HG02870 (cell line): ENCODE measurements at regions not wholly inside any gene's neighbourhood (a gene's known extent, or its start where the extent isn't known, plus 50 kb on each side); places are given as distances from the start of the nearest gene placed in this dataset.
"Not testable (repeated sequence)": the region's sequence is repeated elsewhere in the genome, so short reads cannot be mapped to it uniquely, and the experiment has no call there.

Source experiments
- ATAC-seq: cut with Tn5 transposase; IDR thresholded peaks from one replicate; pipeline ENCODE4 v1.9.1; 2021; ENCODE audit warnings: mild to moderate bottlenecking, moderate library complexity; ENCODE audit not compliant: unreplicated experiment

DNA sequence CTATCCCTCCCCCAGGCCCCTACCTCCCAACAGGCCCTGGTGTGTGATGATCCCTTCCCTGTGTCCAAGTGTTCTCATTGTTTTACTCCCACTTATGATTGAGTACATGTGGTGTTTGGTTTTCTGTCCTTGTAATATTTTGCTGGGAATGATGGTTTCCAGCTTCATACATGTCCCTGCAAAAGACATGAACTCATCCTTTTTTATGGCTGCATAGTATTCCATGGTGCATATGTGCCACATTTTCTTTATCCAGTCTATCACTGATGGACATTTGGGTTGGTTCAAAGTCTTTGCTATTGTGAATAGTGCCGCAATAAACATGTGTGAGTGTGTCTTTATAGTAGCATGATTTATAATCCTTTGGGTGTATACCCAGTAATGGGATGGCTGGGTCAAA is 151.7 kb downstream of the VSIG4 start:
- ATAC-seq: not testable (repeated sequence)

DNA sequence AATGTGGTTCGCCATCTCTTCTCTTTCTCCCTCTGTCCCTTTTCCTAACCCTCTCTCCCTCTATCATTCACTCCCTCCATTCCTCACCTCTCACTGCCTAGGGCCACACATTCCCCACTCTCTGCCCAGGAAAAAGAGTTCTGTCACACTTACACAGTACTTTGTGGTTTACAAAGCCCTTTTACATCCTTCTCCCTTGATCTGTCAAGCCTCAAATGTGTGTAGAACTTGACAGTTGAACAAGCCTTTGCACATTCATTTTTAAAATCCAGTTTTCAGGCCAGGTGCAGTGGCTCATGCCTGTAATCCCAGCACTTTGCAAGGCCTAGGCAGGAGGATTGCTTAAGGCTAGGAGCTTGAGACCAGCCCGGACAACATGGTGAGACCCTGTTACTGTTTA is 156.3 kb downstream of the VSIG4 start:
- ATAC-seq: no peak

DNA sequence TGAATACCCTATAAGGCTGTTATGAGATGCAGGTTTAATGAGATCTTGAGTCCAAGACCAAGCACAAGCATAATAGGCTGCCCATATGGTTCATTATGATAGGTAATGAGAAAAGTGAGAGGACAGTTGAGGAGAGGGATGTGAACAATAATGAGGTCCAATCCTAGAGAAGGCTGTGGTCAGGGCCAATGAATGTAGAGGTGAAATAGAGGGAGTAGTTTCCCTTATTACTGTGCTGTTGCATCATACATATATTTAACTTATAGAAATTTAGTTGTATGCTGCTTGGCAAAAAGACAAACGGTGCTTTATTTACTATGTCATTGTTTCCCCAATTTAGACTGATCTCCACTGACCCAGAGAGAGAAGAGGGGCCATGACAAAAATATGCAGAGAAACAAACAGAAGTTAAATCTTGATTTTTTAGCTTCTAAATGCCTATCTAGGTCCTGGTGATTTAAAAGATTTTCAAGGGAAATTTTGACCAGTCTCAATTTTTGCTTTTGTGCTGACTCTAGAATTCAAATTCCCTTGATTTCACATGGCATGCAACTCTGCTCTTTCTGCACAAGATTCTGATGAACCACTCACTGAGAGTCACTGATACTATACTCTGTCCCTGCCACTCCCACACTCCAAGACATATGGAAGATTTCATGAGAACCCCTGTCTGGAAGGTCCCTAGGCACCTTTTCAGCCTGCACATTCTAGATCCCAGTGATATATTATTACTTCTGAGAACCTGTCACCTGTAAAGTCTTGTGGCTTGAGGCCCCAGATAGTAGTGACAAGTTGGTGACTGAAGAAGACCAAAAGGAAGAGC is 159.7 kb downstream of the VSIG4 start:
- ATAC-seq: no peak

DNA sequence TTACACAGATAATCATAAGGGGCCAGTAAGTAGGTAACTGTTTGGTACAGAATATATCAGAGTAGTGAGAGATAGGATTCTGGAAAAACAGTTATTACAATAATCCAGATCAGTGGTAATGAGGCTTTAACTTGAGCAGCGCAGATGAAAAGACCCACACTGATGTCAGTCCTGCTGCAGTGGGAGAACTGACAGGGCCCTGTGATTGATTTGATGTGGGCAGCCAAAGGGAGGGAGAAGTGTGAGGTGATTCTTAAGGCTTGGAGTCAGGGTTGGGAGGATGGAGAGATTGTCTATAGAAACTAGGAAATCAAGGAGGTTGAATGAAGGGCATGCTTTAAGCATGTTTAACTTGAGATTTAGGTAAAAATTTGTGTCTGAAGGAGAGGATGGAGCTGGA is 161.4 kb downstream of the VSIG4 start:
- ATAC-seq: no peak

DNA sequence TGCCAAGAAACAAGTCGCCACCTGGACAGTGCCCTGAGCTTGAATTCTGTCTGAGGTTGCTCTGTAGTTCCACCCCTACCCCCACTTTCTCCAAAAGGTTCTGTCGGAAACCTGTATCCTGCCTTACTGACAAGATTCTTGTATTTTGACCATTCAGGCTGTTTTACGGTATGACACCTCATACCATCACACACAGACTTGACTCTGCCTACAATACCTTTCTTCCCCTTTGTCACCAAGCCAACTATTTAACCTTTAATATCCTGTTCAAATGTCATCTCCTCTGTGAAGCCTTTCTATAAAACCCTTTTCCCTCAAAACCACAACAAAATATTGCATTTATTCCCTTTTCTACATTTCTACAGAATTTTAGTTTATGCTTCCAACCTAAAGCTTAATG is 161.9 kb downstream of the VSIG4 start:
- no peak for ATAC-seq

DNA sequence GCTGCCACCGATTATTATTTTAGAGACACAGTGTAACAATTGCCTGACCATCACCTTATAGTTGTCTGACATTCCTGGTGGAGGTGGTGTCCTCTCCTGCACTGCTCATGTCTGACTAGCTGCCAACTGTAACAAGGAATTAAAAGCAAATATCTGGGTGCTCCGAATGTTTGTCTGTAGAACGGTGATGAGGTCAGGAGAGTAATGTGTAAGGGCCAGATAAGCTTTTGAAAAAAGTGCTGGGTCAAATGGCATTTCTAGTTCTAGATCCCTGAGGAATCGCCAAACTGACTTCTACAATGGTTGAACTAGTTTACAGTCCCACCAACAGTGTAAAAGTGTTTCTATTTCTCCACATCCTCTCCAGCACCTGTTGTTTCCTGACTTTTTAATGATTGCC is 164.3 kb downstream of the VSIG4 start:
- not testable (repeated sequence) for ATAC-seq

DNA sequence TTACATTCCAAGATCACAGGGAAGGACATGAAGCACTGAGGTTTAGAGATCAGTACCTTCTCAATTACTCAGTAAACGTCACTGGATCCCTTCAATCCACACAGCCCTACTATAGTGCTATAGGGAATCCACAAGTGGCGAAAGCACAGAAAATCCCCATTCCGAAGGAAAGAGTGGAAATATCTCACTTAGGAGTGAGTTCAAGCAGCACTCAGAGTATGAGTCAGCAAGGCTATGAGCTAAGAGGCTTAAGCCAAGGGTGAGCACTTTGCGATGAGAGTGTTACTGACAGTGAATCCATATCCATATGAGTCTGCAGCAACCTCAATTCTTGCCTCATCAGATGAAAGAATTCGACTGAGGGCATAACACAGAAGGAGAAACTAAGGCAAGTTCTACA is 165.1 kb downstream of the VSIG4 start:
- ATAC-seq: no peak

DNA sequence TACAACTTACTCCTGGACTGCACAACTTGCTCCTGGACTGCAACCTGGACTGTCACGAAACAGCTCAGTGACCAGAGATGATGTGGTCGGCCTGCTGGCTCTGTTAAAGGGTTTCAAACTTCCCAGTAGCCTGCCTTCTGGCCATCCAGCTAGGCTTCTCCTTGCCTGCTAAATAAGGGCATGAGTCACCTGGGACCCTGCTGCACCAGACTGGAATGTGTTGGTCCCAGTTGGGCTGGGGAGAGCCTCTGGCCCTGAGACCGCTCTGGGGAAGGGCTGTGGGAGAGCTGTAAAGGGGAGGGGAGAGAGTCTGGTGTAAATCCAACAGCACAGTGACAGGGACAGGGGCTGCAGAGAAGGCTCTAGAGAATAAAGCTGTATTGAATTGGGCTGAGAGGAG is 165.8 kb downstream of the VSIG4 start:
- ATAC-seq: no peak

DNA sequence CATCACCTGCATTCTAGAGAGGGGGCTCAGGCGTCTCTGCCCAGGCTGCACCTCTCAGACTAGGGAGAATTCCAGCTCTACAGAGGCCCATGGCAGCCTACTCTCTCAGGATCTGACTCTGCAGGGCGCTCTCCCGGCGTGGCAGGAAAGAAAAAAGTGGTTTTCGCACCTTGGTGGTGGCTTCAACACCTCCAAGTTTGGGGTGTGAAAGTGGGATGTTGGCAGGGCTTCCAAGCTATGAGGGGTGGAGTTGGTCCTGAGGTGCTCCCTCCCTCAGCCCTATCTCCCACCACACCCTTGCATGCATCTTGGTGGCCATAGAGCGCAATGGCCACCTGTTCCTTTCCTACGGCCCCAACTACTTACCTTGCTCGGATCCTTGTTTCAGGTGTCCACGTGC is 166.5 kb downstream of the VSIG4 start:
- ATAC-seq: no peak

DNA sequence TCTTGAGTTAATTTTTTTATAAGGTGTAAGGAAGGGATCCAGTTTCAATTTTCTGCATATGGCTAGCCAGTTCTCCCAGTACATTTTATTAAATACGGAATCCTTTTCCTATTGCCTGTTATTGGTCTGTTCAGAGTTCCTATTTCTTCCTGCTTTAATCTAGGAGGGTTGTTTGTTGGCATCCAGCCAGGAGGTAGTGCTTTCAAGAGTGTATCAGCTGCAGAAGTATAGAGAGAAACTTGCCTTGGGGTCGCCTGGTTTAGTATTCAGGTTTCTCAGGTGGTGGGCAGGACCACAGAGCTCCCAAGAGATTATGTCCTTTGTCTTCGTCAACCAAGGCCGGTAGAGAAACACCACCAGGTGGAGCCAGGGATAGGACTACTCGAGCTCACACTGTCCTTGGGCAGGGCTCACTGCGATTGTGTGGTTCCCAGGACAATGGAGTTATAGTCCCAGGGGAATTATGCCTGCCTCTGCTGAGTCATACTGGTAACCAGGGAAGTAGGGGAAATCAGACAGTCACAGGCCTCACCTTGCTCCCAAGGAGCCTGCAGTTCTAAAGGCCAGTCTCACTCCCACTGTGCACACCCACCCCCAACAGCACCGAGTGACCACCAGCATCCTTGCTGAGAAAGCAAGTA is 168.1 kb downstream of the VSIG4 start:
- ATAC-seq: peak; percentile 65

DNA sequence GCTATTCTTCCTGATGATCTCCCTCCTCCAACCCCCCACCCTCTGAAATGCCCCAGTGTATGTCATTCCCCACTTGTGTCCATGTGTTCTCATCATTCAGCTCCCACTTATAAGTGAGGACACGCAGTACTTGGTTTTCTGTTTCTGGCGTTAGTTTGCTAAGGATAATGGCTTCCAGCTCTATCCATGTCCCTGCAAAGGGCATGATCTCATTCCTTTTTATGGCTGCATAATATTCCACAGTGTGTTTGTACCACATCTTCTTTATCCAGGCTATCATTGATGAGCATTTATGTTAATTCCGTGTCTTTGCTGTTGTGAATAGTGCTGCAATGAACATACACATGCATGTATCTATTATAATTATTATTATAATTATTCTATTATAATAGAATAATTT is 169.3 kb downstream of the VSIG4 start:
- ATAC-seq: not testable (repeated sequence)

DNA sequence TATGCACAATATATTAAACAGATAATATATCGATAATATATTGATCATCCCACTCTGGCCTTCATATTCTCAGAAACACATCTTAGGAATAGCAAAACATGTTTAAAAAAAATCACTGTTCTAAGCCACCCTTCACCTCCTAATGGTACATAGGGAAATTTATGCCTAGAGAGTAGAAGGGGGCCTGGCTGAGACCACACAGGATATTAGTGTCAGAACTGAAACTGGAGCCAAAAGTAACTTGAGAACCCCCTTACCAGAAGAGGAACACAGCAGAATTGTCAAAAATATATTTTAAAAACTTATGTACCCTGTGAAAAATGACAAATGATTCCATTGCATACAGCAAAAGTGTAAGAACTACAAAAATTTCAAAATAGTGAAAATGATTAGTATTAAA is 173.1 kb downstream of the VSIG4 start:
- no peak for ATAC-seq

DNA sequence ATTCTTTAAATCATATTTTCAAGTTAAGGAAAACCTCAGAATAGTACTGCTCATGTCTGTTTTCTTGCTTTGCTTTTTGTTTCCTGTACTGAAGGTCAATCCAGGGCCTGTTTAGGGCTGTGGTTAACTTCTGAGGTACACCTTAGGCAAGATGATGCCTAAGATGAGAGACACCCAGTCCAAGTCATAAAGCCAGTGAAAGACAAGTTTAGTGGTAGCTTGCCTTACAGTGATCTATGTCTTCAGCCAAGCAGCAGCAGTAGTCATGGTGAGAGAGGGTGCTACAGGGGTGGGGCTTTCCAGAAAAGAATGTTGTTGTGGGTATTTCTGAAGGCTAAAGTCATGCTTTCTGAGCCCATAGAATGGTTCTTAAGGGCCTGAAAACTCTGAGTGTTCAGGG is 173.7 kb downstream of the VSIG4 start:
- peak; percentile 91 for ATAC-seq

DNA sequence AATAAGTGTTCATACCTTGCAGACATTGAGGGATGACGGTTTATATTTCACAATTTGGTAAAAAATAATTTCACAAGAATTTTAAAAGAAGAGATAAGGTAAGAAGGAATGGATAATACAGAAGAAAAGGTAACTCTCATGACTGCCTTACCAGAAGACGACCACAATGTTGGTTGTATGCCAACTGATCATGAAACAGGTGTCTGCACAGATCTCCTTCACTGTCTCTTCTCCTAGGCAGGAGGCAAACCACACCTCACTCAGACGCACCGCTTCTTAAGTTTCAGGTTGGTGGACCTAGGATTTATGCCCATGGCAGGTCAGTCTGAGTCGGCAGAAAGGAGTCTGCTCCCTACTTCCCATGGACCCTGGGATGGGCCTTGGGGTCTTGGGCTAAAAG is 177.2 kb downstream of the VSIG4 start:
- no peak for ATAC-seq

DNA sequence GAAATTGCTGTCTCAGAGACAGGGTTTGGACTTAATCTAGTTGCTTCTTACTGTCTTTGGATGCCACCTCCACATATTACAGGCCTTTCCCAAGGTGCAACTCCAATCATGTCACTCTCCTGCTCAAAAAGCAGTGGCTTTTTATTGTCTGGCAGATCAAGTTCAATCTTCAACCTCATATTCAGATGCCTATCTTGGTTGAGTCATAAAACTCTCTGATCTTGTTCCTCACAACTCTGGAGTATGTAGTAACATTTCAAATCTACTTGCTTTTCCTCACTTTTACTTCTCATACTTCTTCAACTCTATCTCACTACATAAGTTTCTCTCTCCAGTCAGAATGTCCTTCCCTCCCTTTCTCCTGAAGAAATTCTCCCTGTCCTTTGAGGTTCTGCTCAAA is 180.6 kb downstream of the VSIG4 start:
- ATAC-seq: no peak

DNA sequence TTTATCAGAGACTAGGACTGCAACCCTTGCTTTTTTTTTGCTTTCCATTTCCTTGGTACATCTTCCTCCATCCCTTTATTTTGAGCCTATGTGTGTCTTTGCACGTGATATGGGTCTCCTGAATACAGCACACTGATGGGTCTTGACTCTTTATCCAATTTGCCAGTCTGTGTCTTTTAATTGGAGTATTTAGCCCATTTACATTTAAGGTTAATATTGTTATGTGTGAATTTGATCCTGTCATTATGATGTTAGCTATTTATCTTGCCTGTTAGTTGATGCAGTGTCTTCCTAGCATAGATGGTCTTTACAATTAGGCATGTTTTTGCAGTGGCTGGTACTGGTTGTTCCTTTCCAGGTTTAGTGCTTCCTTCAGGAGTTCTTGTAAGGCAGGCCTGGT is 185.4 kb downstream of the VSIG4 start:
- not testable (repeated sequence) for ATAC-seq

DNA sequence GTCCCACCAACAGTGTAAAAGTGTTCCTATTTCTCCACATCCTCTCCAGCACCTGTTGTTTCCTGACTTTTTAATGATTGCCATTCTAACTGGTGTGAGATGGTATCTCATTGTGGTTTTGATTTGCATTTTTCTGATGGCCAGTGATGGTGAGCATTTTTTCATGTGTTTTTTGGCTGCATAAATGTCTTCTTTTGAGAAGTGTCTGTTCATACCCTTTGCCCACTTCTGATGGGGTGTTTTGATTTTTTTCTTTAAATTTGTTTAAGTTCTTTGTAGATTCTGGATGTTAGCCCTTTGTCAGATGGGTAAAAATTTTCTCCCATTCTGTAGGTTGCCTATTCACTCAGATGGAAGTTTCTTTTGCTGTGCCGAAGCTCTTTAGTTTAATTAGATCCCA is 183.9 kb downstream of the MSN start:
- ATAC-seq: not testable (repeated sequence)

DNA sequence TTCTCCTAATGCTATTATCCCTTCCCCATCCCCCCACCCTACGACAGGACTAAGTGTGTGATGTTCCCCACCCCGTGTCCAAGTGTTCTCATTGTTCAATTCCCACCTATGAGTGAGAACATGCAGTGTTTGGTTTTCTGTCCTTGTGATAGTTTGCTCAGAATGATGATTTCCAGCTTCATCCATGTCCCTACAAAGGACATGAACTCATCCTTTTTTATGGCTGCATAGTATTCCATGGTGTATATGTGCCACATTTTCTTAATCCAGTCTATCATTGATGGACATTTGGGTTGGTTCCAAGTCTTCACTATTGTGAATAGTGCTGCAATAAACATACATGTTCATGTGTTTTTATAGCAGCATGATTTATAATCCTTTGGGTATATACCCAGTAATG is 183.4 kb downstream of the MSN start:
- ATAC-seq: not testable (repeated sequence)

DNA sequence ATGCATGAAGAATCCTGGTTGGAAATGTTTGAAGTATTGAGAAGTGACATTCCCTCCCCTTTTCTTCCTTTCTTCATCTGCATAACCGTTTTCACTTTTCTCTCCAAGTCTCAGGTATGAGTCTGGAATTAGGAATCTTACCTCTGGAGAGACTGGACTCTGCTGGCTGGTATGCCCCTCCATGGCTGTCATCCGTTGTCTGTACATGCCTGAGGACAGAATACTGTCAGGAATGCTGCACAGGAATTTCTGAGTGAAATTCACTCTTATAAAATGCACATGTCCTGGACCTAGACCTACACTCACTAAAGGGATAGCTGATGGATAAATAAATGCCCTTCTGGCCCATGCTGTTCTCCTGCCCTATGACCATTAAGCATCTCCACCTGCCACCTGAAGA is 179.5 kb downstream of the MSN start:
- ATAC-seq: no peak

DNA sequence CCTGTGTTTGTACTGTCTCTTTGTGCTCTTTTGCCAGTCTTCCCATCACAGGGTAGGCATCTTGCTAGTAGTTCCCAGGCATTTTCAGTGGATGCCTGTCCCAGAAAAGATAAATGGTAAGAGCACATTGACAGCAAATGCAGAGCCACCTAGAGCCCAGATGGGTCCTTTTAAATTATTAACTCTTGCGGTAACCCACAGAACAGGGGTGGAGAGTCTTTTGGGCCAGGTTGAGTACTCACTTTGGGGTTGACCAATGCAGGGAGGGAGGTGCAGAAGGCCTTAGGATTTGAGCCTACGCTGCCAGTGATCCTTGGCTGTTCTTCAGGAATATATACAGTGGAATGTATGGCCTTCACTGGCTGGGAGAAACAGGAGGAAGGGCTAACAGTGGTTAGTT is 173.8 kb downstream of the MSN start:
- no peak for ATAC-seq

DNA sequence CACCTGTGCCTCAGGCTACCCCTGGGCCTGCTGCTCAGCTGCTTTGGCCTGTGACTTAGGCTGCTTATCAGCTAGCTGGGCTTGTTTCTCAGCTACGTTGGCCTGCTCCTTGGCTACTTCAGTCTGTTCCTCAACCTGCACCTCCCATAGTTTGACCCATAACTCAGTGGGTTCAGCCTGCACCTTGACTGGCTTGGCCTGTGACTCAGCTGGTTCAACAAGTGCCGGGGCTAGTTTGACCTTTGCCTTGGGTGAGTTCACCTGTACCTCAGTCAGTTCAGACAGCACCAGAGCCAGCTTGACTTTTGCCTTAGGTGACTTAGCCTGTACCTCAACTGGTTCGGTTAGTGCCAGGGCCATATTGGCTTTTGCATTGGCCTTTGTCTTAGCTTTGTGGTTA is 171.2 kb downstream of the MSN start:
- ATAC-seq: no peak

DNA sequence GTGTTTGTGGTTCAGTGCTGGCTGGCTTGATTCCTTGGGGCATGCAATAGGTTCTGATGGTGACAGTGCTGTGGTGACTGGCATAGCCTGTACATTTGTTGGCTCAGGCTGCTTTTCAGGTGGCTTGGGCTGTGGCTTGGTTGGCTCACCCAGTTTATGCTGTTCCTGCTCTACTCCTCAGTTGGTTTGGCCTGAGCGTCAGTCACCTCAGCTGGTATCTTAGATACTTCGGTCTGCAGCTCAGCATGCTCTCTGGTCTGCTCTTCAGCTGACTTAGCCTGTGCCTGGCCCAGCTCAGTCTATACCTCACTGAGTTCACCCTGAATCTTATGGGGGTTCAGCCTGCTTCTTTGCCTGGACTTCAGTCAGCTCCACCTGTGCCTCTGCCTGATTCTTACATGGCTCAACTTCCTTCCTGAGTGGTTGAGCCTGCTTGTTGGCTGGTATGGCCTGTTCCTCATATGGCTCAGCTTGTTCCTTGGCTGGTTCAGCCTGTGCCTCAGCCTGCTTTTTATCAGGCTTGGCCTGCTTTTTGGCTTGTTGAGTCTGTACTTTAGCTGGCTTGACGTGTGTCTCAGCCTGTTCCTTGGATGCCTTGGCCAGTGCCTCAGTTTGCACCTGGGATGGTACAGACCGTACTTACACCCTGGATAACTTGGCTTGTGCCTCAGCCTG is 170.6 kb downstream of the MSN start:
- ATAC-seq: no peak
